C4-2B (cell line): ENCODE measurements at regions not wholly inside any gene's neighbourhood (a gene's known extent, or its start where the extent isn't known, plus 50 kb on each side); places are given as distances from the start of the nearest gene placed in this dataset.

ENCODE experiments used
- CTCF ChIP-seq: fragments of 450-650 bp; conservative IDR thresholded peaks from 2 replicates; pipeline ENCODE4 v1.5.1; 2017; ENCODE audit warnings: mild to moderate bottlenecking
- ZFX ChIP-seq: fragments of 450-650 bp; IDR thresholded peaks from 2 replicates; pipeline ENCODE4 v1.6.1; 2017

GRCh38 chr14:30160608-30161007 lies 233.0 kb upstream of the PRKD1 start:
- TF ChIP-seq CTCF (no peak), ZFX (no peak)
